ENCODE measurements at regions not wholly inside any gene's neighbourhood (a gene's known extent, or its start where the extent isn't known, plus 50 kb on each side); places are given as distances from the start of the nearest gene placed in this dataset.

GRCh38 chr18:51879329-51879728 is 460.7 kb upstream of the DCC start:
- TF ChIP-seq POLR2A (IDR thresholded peaks at IDR 0.05) (no peak), CTCF (IDR thresholded peaks at IDR 0.05) (no peak)
- Histone ChIP-seq H3K4me3 (no peak overlapping the region), H3K27me3 (no peaks in the 10 kb centered on the region), H3K36me3 (no peaks in the 10 kb centered on the region), H3K9me3 (no peaks in the 10 kb centered on the region), H3K27ac (no peak overlapping the region), H3K4me1 (no peaks in the 10 kb centered on the region)
- intact Hi-C loops (cut with DNase I): no loop called here
- ATAC-seq (no peak), DNase-seq (no peak)
- 73 to 95% (median 81%) methylated on average over 1 of the region's 1 CpG for WGBS, 4 donors

- no peak overlapping the region for H3K27ac ChIP-seq
- DNase-seq (no peak), ATAC-seq (no peak)
- intact Hi-C loops (cut with DNase I): loop anchor here in 1 of 10 donors (10.0 kb wide), 1 partner anchor 57 kb away; no protein-coding TSS in a partner anchor
- H3K9me3 ChIP-seq: no peaks in the 10 kb centered on the region
- H3K36me3 ChIP-seq: no peaks in the 10 kb centered on the region
- 82 to 89% (median 86%) methylated on average over 2 of the region's 2 CpGs for WGBS, 4 donors
- no peaks in the 10 kb centered on the region for H3K27me3 ChIP-seq
- H3K4me3 ChIP-seq: no peak overlapping the region
- TF ChIP-seq POLR2A (IDR thresholded peaks at IDR 0.05) (no peak), CTCF (IDR thresholded peaks at IDR 0.05) (no peak)
- no peaks in the 10 kb centered on the region for H3K4me1 ChIP-seq
Measured at GRCh38 chr18:51881394-51881793, 458.6 kb upstream of the DCC start.

- DNase-seq: no peak
- TF ChIP-seq CTCF (IDR thresholded peaks at IDR 0.05): no peak
- TF ChIP-seq POLR2A (IDR thresholded peaks at IDR 0.05): no peak
- ATAC-seq: no peak
- H3K9me3 ChIP-seq: no peaks in the 10 kb centered on the region
- no peak overlapping the region for H3K4me3 ChIP-seq
- intact Hi-C loops (cut with DNase I): loop anchor here in 1 of 10 donors (10.0 kb wide), 1 partner anchor 59 kb away; no protein-coding TSS in a partner anchor
- no peak overlapping the region for H3K27ac ChIP-seq
- H3K36me3 ChIP-seq: no peaks in the 10 kb centered on the region
- H3K27me3 ChIP-seq: no peaks in the 10 kb centered on the region
- no peaks in the 10 kb centered on the region for H3K4me1 ChIP-seq
- 62 to 82% (median 75%) methylated on average over 4 of the region's 4 CpGs for WGBS, 4 donors
Measured at GRCh38 chr18:51884039-51884438, 456.0 kb upstream of the DCC start.

- ATAC-seq: no peak
- no peak overlapping the region for H3K4me3 ChIP-seq
- TF ChIP-seq POLR2A (IDR thresholded peaks at IDR 0.05) (no peak), CTCF (IDR thresholded peaks at IDR 0.05) (no peak)
Measured at GRCh38 chr18:51890762-51891161, 449.2 kb upstream of the DCC start.

More at GRCh38 chr18:51890762-51891161, 449.2 kb upstream of the DCC start:
- no peak for DNase-seq
- Histone ChIP-seq H3K9me3 (no peaks in the 10 kb centered on the region), H3K36me3 (no peaks in the 10 kb centered on the region), H3K27ac (no peak overlapping the region), H3K27me3 (no peaks in the 10 kb centered on the region), H3K4me1 (no peaks in the 10 kb centered on the region)
- intact Hi-C loops (cut with DNase I): no loop called here
- 35 to 56% (median 40%) methylated on average over 3 of the region's 3 CpGs for WGBS, 4 donors

Data from heart left ventricle (tissue), 16 donors.